Upper lobe of left lung (tissue), 4 donors: ENCODE measurements at regions not wholly inside any gene's neighbourhood (a gene's known extent, or its start where the extent isn't known, plus 50 kb on each side); places are given as distances from the start of the nearest gene placed in this dataset.

ENCODE experiments used
- EP300 ChIP-seq, 4 donors: sonication (generic); formaldehyde crosslinking; IDR thresholded peaks; one replicate each; pipeline ENCODE4 v1.5.1; 2017; ENCODE audit warnings: antibody characterized with exemption in 4 of 4, control low read depth in 2 of 4
- POLR2AphosphoS5 ChIP-seq, 2 donors: sonication (generic); formaldehyde crosslinking; IDR thresholded peaks; one replicate each; pipeline ENCODE4 v1.5.1; 2017; ENCODE audit warnings: antibody characterized with exemption in 2 of 2
- TF ChIP-seq, protein P1 (sequence below), 6 experiments: fragments of 450-650 bp in 4 of 6; fragments of 200-600 bp in 2 of 6; sonication (generic) in 2 of 6; IDR thresholded peaks; one replicate each; pipeline ENCODE4 v1.5.1; 2016 to 2019; ENCODE audit warnings: antibody characterized with exemption in 6 of 6

DNA sequence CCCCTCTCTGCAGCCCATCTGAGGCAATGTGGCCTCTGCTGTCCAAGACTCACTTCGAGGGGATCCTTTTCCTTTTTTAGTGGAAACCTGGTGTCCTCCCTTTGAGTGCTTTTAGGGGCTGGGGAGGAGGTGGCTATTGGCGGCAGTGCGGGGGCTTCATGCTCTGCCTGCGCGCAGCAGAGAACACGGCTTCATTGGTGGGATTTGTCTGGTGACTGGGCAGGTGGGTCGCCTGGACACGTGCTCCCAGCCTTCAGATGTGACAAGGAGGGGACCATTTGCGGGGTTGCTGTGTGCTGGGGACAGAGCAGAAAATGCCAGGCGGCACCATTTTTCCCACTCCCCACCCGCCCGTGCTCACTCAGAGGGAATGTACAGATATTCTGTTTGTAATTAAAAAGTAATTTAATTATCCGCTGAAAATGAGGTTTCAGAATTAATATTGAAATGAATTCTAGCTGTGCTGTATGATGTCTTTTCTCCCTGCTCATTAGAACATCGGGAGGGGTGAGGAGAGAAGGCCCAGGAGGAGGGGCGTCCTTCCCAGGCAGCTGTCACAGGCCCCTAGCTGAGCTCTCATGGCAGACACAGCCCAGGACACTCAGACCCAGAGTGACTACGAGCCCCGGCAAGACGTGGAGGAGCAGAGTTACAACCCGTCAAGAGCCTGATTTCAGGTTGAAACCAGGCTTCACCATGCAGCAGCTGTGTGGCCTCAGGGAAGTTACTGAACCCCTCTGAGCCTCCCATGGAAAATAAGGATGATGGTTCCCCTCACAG lies 417.2 kb upstream of the SULF2 start:
- TF ChIP-seq, protein P1, sequence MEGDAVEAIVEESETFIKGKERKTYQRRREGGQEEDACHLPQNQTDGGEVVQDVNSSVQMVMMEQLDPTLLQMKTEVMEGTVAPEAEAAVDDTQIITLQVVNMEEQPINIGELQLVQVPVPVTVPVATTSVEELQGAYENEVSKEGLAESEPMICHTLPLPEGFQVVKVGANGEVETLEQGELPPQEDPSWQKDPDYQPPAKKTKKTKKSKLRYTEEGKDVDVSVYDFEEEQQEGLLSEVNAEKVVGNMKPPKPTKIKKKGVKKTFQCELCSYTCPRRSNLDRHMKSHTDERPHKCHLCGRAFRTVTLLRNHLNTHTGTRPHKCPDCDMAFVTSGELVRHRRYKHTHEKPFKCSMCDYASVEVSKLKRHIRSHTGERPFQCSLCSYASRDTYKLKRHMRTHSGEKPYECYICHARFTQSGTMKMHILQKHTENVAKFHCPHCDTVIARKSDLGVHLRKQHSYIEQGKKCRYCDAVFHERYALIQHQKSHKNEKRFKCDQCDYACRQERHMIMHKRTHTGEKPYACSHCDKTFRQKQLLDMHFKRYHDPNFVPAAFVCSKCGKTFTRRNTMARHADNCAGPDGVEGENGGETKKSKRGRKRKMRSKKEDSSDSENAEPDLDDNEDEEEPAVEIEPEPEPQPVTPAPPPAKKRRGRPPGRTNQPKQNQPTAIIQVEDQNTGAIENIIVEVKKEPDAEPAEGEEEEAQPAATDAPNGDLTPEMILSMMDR (IDR thresholded peaks at IDR 0.05) = no peak
- TF ChIP-seq POLR2AphosphoS5 (IDR thresholded peaks at IDR 0.05) (no peak), EP300 (IDR thresholded peaks at IDR 0.05) (no peak)
